ENCODE measurements at regions not wholly inside any gene's neighbourhood (a gene's known extent, or its start where the extent isn't known, plus 50 kb on each side); places are given as distances from the start of the nearest gene placed in this dataset.

DNA sequence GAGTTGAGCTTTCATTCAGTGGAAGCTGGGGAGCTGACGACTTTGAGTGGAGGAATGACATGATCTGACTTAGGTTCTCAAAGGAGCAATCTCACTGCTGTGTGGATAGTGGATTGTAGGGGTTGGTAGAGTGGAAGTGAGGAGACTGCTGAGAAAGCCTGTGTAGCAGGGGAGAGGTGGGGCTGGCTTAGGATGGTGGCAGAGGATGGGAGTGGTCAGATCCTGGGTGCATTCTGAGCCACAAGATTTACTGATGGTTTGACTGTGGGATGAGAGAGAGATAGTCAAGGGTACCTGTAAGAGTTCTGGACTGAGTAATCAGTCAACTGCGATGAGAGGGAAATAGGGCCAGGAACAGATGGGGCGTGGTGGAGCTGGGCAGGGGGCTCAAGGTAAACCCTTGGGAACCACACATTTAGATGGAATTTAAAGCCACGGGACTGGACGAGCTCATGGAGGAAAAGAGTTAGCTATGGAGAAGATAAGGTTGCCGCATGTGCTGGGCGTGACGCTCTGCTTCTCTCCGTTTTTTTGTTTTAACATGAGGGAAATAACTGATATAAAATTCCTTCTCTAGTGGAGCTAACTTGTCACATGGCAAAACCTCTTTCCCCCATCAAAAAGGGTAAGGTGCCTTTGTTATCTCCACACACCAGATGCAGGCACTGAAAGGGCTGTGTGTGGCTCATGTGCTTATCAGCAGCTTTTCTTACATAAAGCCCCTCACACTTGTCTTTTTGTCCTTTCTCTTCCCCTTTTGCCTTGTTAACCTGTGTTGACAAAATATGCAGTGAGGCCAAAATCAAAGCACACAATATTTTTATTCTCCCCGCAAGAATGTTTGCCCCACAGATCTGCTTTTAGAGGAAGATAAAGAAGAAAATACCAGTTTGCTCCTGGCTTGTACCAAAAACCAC is 379.8 kb downstream of the TSN start:
- no peak for DNase-seq

GRCh38 chr2:122136056-122136455 is 380.6 kb downstream of the TSN start:
- no peak for DNase-seq

DNA sequence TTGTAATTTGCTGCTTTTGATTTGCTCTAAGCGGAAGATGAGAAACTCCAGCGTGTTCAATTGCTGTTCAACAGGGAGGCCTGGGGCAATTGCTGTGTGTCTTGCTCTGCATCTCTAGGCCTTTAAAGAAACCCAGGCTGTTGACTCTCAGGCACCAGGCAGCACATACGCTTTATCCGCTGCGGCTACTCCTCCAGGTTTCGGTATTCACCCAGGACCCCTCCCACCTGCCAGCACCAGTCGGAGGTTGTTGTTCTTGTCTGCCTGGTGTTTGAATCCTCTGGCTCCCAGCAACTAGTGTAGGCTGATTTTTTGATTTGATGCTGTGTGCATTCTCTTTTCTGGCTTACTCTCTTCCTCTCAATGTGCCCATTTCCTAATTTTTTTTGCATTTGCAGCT is 383.1 kb downstream of the TSN start:
- no peak for DNase-seq

GRCh38 chr2:122139739-122140420 is 384.4 kb downstream of the TSN start:
- no peak for DNase-seq

GRCh38 chr2:122144884-122145283 is 389.4 kb downstream of the TSN start:
- no peak for DNase-seq

- DNase-seq, result peak; percentile 12
Measured at GRCh38 chr2:122145856-122146255, 390.4 kb downstream of the TSN start.

- DNase-seq, result no peak
Measured at GRCh38 chr2:122148128-122148767, 392.8 kb downstream of the TSN start.

DNA sequence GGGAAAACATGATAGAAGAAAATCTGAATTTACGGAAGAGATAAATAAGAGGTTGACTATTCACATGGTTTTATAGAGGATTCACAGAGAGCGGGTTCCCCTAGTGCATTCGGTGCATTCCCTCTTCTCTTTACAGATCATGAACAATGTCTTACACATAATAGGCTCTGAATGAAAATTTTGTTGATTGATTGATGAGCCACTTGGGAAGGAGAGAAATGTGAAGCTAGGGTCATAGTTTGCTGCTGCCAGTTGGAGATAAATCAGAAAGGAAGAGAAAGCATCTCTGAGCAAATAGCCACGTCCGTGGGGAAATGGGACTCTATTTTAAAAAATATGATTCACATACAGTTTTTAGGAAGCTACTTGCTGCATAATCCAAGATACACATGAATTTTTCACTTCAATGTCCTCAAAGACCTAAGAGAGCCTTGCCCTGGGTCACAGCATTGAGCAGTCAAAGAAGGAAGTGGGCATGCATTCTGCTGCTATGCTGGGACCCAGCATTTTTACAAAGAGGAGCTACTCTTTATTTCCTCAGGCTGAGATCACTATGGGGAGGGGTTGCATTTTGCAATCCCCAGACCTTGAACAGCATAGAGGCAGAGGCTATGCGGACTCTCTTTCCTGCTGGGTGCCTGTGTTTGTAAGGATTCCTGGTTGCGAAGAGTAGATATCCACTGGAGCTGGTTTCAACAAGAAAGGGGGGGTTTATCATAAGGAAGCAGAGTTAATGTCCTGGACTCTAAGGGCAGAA is 395.3 kb downstream of the TSN start:
- DNase-seq, result no peak

- no peak for DNase-seq
Measured at GRCh38 chr2:122152571-122152970, 397.1 kb downstream of the TSN start.

- no peak for DNase-seq
Measured at GRCh38 chr2:122156176-122156890, 400.9 kb downstream of the TSN start.

GRCh38 chr2:122157158-122157557 is 401.7 kb downstream of the TSN start:
- DNase-seq, result no peak

DNA sequence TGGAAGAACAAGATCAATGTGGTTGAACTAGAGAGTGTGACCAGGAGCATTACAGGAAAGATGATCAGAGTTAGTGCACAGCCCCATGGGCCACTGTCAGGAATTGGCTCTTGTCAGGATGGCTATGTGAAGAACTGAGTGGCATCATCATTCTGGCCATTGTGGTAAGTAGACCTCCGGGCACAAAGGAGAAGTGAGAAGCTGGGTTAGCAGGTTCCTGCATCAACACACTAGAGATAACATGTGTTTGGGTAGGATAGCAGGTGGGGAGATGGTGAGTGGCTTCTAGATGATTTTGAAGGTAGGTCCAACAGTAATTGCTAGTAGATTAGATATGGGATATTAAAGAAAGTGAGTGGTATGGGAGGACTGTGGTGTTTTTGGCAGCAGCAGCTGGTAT is 408.2 kb downstream of the TSN start:
- no peak for DNase-seq

DNA sequence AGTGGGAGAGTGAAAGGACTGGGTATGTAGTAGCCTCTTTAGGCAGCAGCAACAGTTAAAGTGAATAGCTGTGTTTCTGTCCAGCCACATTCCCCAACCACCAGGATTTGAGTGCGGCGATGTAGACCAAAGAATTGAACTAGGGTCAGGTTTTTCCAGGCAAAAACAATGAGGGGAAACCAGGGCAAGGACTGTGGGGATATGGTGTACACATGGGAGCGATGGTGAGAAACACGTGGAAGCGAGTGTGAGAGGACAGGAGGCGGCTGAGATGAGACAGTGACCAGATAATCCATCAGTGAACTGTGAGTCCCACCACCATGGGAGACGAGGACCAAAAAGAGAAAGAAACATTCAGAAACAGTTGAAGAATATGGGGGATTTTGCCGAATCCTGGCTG is 409.5 kb downstream of the TSN start:
- no peak for DNase-seq

GRCh38 chr2:122166820-122167219 is 411.4 kb downstream of the TSN start:
- DNase-seq, result no peak

DNA sequence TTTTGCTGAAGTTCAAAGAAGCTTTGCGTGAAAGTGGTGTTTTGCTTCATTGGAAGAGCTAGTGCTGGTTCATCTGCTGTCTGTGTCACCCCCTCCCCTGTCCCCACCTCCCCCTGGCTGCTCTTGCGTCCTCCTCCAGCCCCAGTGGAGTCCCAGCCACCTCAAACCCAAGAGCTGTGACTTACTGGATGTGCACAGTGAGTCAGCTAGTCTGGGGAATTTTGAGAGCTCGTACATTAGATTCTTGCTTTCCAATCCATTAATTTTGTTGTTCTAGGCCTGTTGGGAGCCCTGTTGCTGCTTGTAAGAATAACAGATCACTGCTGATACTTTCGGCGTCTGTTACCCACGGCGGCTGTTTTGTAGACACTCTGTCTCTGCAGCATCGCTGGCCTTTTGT is 412.1 kb downstream of the TSN start:
- DNase-seq, result no peak

GRCh38 chr2:122168799-122169198 is 413.3 kb downstream of the TSN start:
- DNase-seq, result no peak

- DNase-seq, result no peak
Measured at GRCh38 chr2:122172812-122173211, 417.4 kb downstream of the TSN start.

GRCh38 chr2:122174061-122174460 is 418.6 kb downstream of the TSN start:
- no peak for DNase-seq

- DNase-seq, result no peak
Measured at GRCh38 chr2:122179492-122180165, 424.2 kb downstream of the TSN start.

DNA sequence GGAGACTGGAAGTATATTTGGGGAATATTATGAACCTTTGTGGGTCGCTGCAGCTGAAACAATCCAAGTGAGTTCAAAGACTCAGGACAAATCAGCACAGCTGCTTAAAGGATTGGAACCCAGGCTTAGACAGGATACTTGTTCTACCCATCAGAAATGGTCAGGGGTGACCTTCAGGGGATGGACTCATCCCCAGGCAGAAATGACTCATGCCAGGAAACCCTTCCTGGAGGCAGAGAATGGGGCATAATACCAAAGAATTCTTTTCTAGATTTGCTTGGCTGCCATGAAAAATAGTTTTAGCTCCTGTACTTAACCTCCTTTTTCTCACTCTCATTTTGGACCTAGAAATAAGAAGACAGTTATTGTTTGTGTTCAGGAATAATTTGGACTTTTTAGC is 425.5 kb downstream of the TSN start:
- DNase-seq, result no peak

DNA sequence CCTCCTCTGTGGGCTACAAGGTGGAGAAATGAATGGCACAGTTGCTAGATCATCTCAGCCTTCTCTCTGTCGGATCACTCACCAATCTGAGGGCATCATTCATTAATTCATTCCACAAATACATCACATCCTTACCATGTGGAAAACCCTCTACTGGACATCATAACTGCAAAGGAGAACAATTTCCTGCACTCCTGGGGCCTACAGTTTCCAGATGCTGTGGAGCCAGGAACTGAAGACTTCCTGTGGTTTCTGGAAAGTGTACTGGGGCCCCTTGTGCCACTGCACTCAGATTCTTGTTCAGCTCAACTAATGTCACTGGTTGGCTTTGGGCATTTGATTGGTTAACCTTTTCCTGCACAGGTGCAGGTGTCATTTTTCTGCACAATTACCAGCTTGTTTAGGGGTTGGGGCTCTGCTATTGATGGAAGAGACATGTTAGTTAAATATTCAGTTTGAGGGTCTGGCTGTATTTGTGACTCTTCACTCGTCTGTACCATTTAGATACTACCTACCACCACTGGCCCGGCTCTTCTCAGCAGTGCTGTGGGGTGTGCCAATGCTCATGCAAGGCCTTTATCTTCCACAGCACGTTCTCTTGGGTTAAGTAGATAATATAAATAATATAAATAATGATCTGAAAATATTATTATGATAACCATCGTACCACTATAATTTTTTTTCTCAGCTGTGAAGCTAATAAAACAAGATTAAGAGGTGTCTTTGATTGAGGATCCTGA is 427.3 kb downstream of the TSN start:
- DNase-seq, result no peak
